Bone marrow (tissue), 2 donors: ENCODE measurements at regions not wholly inside any gene's neighbourhood (a gene's known extent, or its start where the extent isn't known, plus 50 kb on each side); places are given as distances from the start of the nearest gene placed in this dataset.
"Not testable (repeated sequence)": the region's sequence is repeated elsewhere in the genome, so short reads cannot be mapped to it uniquely, and the experiment has no call there.

ENCODE experiments used
- DNase-seq, 2 donors: peaks; one replicate each; lab custom pipeline; 2025; lab: John Stamatoyannopoulos, UW

GRCh38 chr15:67920524-67921240 is 80.8 kb upstream of the RNU6-1 start:
- no peak for DNase-seq

DNA sequence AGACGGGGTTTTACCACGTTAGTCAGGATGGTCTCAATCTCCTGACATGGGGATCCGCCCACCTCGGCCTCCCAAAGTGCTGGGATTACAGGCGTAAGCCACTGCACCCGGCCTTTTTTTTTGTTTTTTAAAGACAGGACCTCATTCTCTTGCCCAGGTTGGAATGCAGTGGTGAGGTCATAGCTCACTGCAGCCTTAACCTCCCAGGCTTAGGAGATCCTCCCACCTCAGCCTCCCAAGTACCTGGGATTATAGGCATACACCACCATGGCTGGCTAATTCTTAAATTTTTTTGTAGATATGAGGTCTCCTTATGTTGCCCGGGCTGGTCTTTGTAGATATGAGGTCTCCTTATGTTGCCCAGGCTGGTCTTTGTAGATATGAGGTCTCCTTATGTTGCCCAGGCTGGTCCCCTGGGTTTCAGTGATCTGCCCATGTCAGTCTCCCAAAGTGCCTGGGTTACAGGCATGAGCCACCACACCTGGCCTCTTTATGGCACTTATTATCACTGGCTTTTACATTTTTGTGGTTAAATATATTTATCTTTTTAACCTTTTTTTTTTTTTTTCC is 82.3 kb upstream of the RNU6-1 start:
- no peak for DNase-seq

DNA sequence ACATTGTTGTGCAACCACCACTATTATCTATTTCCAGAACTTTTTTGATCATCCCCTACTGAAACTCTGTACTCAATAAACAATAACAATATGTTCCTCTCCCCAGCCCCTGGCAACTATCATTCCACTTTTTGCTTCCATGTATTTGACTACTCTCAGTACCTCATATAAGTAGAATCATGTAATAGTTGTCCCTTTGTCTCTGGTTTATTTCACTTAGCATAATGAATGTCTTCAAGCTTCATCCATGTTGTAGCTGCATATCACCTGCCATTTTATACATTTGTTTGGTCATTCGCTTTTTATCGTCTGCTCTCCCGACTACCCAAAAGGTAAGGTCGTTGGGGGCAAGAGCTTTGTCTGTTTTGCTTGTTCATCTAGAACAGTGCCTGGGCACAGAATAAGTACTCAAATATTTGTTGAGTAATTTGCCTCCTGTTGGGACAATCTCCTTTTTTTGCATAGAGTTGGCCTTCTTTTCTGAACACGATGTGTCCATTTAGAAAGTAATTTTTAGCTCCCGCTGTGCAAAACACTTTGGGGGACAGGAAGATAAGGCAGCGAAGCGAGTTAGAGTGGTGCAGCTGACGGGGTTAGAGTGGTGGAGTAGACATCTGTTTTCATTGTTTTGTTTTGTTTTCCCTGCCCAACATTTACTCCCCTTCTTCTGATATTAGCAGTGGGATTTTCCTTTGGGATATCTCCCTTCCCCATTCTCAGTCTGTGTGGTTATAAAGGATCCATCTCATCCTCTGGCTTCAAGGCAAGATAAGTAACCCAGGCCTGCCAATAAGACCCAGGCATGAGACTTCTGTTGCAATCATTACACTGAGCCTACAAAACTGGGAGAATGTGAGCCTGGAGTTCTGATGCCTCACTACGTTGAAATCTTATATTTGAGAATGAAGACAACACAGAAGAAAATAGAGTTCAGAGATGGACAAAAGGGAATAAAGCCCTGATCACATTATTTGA is 83.4 kb upstream of the RNU6-1 start:
- DNase-seq, result no peak

GRCh38 chr15:67924359-67924974 is 84.6 kb upstream of the RNU6-1 start:
- no peak for DNase-seq

- DNase-seq, result no peak
Observed at GRCh38 chr15:67925182-67925581, 85.3 kb upstream of the RNU6-1 start.

- no peak for DNase-seq
Observed at GRCh38 chr15:67927501-67928168, 87.8 kb upstream of the RNU6-1 start.

DNA sequence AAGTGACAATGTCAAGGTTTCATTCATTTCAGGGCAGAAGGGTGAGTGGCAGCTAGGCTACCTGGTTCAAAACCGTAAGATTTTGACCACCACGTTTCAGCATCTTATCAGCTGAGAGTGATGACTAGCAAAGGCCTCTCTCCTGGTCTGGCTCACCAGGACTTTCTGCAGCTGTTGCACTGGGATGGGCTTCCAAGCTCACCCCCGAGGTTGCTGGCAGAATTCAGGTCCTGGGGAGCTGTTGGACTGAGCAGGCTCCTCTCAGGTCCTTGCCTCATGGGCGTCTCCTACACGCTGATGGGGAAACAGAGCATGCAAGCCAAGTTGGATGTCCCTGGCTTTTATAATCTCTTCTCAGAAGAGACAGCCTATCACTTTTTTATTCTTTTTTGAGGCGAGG is 88.8 kb upstream of the RNU6-1 start:
- no peak for DNase-seq

DNA sequence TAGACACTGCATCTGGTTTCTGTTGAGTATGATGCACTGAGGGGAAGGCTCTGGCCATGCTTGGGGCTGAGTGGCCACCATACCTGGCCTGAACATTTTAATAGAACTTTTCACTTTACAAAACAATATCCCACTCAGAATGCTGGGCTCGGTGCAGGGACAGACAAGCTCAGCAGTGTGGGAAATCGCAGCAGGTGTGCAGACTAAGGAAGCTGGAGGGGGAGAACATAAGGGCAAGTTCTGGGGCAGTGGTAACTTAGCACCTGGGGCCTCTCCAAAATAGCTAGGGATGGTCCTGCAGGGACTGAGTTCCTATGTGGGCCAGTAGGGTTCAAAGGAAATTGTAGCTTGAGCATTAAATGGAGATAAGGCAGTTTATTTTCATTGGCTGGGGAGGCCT is 90.9 kb upstream of the RNU6-1 start:
- no peak for DNase-seq

- no peak for DNase-seq
Observed at GRCh38 chr15:67931861-67932260, 92.0 kb upstream of the RNU6-1 start.

DNA sequence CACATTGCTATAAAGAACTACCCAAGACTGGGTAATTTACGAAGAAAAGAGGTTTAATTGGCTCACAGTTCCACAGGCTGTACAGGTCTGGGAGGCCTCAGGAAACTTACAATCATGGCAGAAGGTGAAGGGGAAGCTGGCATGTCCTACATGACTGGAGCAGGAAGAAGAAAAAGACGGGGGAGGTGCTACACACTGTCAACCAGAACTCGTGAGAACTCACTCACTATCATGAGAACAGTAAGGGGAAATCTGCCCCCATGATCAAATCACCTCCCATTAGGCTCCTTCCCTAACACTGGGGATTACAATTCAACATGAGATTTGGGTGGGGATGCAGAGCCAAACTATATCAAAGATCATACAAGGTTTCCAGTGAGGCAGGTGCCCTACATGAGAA is 94.3 kb upstream of the RNU6-1 start:
- DNase-seq, result not testable (repeated sequence)

DNA sequence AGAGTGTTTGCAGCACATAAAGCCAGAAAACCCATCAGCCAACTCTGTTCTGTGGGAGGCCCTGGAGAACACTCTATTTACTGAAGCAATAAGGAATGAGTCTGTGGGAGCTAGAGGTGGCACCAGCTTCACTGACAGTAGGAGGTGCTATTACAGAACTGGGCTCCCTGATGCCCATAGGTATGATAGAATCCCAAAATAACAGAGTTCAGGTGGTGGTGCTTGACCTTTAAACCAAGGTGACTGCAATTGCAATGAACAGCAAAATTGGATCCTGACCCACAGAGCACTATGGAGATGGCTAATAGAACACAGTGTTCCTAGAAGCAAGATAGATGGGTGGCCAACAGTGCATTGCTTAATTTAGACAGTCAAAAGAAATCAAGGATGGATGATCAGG is 95.4 kb upstream of the RNU6-1 start:
- no peak for DNase-seq

DNA sequence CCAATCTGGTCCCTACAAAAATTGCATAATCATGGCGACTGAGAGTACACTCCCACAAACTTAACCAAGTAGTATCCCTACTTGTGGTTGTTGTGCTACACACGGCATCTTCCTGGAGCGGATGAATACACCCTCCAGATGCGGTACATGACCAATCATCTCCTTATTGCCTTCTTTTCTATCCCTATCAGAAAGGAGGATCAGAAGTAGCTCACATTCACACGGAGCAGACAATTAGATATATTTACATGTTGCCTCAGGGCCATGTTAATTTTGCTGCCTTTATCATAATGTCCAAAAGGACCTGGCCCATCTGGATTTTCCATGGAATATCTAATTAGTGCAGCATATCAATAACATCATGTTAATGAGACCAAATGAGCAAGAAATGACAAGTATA is 96.4 kb upstream of the RNU6-1 start:
- DNase-seq, result no peak

GRCh38 chr15:67937153-67937761 is 97.4 kb upstream of the RNU6-1 start:
- DNase-seq, result no peak

DNA sequence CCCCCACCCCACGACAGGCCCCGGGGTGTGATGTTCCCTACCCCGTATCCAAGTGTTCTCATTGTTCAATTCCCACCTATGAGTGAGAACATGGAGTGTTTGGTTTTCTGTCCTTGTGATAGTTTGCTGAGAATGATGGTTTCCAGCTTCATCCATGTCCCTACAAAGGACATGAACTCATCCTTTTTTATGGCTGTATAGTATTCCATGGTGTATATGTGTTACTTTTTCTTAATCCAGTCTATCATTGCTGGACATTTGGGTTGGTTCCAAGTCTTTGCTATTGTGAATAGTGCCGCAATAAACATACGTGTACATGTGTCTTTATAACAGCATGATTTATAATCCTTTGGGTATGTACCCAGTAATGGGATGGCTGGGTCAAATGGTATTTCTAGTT is 99.3 kb upstream of the RNU6-1 start:
- DNase-seq, result not testable (repeated sequence)

DNA sequence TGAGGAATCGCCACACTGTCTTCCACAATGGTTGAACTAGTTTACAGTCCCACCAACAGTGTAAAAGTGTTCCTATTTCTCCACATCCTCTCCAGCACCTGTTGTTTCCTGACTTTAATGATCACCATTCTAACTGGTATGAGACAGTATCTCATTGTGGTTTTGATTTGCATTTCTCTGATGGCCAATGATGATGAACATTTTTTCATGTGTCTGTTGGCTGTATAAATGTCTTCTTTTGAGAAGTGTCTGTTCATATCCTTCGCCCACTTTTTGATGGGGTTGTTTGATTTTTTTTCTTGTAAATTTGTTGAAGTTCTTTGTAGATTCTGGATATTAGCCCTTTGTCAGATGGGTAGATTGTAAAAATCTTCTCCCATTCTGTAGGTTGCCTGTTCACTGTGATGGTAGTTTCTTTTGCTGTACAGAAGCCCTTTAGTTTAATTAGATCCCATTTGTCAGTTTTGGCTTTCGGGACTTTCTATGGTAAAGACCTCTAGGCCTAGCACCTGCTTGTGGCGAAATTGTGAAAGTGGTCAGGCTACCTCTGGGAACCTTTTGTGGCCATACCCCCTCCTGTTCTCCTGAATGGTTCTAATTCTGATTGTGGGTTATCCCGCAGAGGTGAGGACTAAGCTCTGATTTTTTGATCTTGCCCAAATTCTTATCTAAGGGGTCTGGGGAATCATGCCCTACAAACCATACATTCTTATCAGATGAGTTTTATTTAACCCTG is 99.9 kb upstream of the RNU6-1 start:
- DNase-seq, result not testable (repeated sequence)

- DNase-seq, result no peak
Observed at GRCh38 chr15:67940324-67940719, 100.5 kb upstream of the RNU6-1 start.

DNA sequence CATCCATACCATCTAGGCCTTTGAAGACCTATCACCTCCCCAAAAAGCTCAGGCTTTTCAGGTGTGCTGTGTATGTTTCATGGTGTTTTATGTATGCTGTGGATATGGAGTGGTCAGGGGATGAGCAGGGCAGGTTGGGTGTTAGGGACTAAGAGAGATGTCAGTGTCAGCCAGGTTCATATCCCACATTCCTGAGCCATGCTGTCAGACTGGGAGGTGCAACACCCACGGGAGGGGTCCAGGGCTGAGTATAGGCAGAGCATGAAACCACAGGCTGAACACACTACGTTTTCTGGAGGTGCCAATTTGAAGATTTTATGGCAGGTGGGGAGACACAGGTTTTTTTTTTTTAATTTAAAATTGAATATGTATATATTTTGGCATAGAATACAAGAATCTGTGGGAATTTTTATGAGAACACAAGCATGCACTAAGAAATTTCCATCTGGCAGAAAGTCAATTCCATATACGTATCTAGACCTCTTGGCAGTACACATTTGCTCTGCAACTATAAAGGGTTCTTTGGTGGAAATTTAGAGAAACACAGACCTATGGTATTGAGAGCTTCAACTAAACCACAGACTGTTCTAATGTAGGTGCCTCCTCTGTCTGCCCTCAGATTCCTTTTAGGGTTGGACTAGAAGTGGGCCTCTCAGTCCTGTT is 101.9 kb upstream of the RNU6-1 start:
- no peak for DNase-seq

DNA sequence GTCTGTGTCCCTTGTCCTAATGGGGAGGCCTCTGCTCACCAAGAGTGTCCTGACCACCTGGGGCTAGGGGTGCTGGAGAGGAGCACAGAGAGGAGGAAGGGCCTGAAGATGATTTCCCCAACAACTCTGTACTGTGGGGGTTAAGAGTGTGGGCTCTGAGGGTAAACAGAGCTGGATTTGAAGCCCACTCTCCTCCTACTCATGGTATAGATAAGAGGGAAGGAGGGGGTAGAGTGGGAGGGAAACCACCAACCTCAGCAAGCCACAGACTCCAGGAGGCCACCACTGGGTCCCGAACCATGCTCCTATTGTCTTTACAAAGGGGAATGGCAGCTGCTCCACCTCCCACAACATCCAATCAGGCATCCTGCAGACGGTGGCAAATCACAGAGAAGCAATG is 103.6 kb upstream of the RNU6-1 start:
- DNase-seq, result no peak

- DNase-seq, result no peak
Observed at GRCh38 chr15:67944010-67944641, 104.3 kb upstream of the RNU6-1 start.

GRCh38 chr15:67945131-67945530 is 105.3 kb upstream of the RNU6-1 start:
- DNase-seq, result no peak
